IPS-18c (cell line): ENCODE measurements at regions not wholly inside any gene's neighbourhood (a gene's known extent, or its start where the extent isn't known, plus 50 kb on each side); places are given as distances from the start of the nearest gene placed in this dataset.

Experiments used
- H3K4me3 ChIP-seq: 2 replicates; pipeline ENCODE4 v1.7.0; 2013; ENCODE audit warnings: low read depth, mild to moderate bottlenecking, low read length, moderate library complexity; ENCODE audit not compliant: insufficient read depth
- H3K9me3 ChIP-seq: one replicate; pipeline ENCODE4 v1.6.1; 2013; ENCODE audit warnings: mild to moderate bottlenecking, low read length, moderate library complexity; ENCODE audit not compliant: control insufficient read depth, insufficient read depth

DNA sequence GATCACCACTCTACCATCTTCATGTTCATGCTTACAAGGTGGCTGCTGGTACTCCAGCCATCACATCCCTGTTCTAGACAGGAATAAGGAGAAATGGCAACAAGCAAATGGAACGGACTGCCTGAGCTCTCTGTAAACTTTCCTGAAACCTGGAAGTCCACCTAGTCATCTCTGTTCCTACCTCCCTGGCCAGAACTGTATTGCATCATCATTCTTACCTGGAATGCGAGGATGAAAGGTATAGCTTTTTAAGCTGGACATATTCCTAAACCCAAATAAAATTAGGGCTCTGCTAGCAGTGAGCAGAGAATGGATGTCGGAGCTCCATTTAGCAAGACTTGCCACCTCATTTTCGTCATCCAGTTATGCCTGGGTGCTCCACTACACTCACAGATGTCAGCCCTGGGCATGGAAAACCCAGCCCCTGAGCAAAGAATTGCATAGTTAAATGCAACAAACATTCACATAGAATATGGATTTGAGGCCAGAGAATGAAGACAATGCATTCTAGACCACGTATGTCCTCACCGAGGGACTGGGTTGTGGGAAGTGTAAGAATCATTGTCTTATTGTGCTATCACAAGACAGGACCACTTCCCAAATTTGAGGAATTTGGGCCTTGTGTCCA, 214.3 kb upstream of the CDYL start:
- H3K9me3 ChIP-seq: no peaks in the 10 kb centered on the region
- H3K4me3 ChIP-seq: no peak overlapping the region

DNA sequence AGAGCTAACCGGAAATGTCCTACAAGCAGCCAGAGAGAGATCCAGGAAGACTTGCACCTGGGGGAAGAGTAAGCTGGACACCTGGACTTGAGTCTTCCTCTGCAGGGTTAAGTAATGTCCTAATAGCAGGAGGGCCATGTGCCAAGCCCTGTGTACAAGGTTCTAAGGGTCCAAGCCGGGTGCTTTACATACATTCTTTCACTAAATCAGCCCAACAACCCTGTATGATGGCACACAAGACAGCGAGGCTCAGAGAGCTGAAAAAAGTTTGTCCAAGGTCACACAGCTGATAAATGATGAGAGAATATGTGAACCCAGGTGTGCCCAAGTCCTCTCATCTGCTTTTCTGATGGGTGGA, 215.1 kb upstream of the CDYL start:
- no peaks in the 10 kb centered on the region for H3K9me3 ChIP-seq
- no peak overlapping the region for H3K4me3 ChIP-seq

DNA sequence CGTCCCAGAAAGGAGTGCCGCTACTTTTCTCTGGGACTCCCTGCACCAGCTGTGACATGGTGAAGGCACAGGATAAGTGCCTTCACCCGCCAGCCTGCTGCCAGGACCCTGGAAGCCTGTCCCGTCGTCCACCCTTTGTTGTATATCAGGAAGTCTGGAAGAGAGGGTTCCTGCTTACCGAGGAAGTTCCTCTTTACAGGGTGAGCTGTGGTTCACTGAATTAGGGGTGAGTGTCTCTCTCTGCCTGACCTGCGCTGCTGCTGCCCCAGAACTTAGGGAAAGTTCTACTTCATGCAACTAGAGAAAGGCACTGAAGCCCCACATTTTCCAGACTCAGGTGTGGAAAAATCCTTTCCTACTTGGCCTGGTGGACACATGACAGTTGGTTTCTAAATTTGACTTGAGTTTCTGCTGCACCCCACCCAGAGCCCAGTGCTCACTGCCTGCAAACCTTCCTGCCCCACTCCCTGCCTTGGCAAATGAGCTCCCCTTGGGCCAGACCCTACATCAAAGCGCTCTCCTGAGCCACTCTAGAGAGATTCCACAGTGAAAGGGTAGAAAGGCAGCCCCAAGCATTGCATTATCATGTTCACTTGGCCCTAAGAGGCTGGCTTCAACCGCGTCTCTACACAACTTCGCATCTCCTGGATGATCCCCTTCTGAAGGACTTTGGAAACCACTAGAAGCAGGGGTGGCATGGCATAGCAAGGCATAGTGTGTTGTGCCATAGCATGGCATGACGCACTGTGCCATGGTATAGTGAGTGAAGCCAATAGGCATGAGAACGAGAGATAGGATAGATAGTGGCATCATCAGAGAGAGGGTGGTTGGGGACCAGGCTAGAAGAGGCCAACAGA, 215.8 kb upstream of the CDYL start:
- Histone ChIP-seq H3K4me3 (no peak overlapping the region), H3K9me3 (no peaks in the 10 kb centered on the region)

DNA sequence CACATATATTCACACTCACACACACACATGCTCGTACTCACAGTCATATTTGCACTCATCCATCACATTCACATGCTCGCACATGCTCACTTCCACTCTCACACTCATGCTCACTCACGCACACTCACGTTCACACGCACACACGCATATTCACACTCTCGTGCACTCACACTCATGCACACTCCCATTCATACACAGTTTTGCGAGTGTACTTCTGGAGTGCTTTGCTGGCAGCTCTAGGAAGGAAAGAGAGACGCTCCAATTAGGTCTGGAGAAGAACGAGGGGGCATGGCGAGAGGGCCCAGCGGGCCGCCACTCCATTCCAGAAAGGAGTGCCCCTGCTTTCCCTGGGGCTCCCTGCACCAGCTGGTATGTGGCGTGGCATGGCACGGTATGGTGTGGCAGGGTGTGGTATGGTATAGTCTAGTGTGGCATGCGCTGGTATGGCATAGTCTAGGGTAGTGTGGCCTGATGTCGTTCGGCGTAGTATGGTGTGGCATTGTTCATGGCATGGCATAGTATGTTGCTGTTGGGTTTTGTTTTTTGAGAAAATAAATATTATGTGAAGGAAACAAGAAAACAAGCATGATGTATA, 216.8 kb upstream of the CDYL start:
- Histone ChIP-seq H3K4me3 (no peak overlapping the region), H3K9me3 (no peaks in the 10 kb centered on the region)

DNA sequence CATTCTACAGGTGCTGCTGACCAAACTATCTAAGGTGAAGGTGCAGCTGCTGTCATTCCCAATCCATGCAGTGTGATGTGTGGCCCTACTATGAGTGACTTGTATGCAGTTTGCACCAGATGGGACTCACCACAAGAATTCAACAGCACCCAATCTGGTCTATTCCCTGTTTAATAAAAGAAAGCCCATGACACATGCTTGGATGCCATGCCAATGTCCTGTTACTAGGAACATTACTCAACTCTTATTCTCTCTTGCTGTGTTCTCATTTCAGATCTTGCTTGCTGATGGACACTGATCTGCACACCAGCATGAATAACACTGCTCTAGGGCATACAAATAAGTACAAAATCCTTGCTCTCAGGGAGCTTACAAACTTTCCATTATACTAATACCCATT, 221.6 kb upstream of the CDYL start:
- H3K4me3 ChIP-seq: no peak overlapping the region
- peaks cover 3% of the 10 kb centered on the region for H3K9me3 ChIP-seq

DNA sequence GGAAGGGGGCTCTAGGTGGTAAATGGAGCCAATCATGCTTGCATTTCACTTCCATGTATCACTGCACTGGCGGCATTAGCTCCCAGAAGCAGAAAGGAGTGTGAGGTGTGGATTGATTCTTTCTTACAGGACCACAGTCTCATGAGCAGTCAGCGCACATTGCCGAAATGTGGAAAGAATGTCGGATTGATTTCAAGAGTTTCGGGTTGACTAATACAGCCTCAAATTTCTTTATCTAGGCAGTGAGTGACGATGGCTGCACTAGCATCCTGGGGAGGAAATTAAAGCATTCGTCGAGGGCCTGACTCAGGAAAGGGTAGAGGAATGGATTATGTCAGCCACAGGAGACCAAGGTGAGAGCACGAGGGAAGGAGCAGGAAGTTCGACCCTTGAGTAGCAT, 222.8 kb upstream of the CDYL start:
- Histone ChIP-seq H3K4me3 (no peak overlapping the region), H3K9me3 (peaks cover 3% of the 10 kb centered on the region)

DNA sequence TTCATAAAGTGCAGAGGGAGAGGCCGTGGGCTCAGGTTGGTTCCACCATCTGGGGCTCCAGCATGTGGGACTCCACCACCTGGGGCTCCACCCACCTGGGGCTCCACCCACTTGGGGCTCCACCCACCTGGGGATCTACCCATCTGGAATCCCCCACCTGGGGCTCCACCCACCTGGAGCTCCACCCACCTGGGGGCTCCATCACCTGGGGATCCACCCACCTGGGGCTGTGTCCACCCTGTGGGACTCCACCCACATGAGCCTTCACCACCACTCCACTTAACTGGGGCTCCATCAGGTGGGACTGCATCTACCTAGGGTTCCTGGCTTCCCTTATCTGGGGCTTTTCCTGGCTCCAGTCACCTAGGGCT, 226.0 kb upstream of the CDYL start:
- Histone ChIP-seq H3K9me3 (peaks cover 3% of the 10 kb centered on the region), H3K4me3 (no peak overlapping the region)

DNA sequence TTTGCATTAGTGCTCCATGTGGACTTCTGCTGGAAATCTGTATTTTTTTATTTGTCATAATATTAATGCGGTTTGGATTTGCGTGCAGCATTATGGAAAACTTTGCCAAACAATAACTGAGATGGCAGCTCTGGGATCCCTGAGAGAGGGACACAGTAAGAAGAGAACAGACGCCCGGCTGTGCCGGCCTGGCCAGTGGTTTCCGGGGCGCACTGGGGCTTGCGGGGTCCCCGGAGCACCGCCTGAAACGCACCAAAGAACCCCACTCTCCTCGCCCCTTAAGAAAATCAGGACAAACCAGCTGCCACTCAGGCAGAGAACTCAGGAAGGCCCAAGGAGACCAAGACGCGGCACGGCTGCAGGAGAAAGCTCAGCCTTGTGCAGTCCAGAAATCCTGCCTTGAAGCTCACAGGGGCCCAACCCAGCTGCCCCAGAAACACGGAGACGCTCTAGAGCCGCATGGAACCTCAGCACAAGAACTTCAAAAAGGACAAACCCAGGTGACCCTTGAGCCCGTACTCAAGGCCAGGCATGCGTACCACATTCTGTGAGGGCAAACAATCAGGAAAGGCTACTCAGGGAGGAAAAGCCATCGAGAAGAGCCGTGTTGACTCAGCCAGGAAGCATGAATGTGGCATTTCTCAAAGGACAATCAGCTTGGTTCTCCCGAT, 226.5 kb upstream of the CDYL start:
- peaks cover 3% of the 10 kb centered on the region for H3K9me3 ChIP-seq
- no peak overlapping the region for H3K4me3 ChIP-seq

DNA sequence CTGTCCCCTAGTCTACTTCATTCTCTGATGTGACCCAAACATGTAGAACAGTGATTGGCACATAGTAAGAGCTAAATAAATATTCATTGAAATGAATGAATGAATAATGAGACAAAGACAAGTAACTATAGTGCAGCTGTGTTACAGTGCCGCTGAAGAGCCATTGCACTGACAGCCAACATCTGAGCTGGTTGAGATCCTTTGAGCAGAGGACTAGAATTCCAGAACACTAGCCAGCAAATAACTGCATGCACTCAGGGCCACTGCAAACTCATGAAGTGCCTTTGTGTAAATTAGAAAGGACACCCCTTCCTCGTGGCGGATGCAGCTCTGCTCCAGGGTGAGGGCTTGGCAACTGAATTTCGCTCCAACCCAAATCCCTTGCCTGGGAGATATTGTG, 230.3 kb upstream of the CDYL start:
- H3K4me3 ChIP-seq: no peak overlapping the region
- peaks cover 3% of the 10 kb centered on the region for H3K9me3 ChIP-seq

DNA sequence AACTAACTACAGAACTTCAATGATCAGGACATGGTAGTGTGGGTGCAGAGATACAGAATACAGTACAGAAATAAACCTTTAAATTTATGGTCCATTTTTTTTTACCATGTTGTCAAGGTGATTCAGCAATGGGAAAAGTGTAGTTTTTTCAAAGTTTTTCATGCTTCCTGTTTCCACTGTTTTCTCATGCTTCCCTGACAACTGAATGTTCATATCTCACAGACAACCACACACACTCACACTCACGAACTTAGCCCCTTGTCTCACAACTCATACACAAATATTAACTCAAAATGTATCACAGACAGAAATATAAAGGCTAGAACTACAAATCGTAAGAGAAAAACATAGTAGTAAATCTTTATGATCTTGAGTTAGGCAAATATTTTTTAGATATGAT, 232.6 kb upstream of the CDYL start:
- Histone ChIP-seq H3K4me3 (no peak overlapping the region), H3K9me3 (no peaks in the 10 kb centered on the region)

DNA sequence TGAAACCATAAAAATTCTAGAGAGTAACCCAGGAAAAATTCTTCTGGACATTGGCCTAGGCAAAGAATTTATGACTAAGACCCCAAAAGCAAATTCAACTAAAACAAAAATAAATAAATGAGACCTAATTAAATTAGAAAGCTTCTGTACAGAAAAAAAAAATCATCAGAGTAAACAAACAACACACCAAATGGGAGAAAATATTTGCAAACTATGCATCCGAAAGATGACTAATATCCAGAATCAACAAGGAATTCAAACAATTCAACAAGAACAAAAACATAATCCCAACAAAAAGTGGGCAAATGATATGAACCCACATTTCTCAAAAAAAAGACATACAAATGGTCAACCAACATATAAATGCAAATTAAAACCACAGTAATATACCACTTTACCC, 242.6 kb upstream of the CDYL start:
- H3K4me3 ChIP-seq: no peak overlapping the region
- H3K9me3 ChIP-seq: no peaks in the 10 kb centered on the region

DNA sequence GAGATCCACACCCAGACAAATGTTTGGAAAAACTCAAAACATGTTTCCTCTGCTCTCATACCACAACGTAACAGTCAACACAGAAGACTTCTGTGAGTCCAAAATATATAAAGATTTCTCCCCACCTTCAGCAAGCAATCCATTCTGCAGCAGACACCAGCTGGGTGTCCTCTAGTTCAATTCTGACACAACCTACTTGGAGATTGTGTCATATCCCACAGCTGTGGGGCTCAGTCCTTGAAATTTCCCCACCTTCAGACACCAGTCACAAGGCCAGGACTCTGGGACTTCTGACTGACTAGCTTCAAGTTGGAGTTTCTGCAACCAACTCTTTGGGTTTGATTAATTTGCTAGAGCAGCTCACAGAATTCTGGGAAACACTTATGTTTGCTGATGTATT, 244.8 kb upstream of the CDYL start:
- H3K4me3 ChIP-seq: no peak overlapping the region

DNA sequence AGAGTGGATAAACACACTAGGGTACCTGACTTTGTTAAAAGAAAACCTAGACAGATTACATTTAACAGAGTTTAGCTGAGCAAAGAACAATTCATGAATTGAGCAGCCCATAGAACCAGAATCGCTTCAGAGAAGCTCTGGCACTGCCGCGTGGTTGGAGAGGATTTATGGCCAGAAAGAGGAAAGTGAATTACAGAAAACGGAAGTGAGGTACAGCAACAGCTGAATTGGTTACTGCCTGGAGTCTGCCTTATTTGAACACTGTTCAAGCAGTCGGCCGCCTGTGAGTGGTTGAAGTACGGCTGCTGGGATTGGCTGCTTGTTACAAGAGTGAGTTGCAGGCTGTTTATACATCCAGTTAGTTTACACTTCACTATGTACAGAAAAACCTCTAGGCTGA, 253.8 kb upstream of the CDYL start:
- no peak overlapping the region for H3K4me3 ChIP-seq
- H3K9me3 ChIP-seq: no peaks in the 10 kb centered on the region

More for the DNA sequence above, 244.8 kb upstream of the CDYL start:
- no peaks in the 10 kb centered on the region for H3K9me3 ChIP-seq

DNA sequence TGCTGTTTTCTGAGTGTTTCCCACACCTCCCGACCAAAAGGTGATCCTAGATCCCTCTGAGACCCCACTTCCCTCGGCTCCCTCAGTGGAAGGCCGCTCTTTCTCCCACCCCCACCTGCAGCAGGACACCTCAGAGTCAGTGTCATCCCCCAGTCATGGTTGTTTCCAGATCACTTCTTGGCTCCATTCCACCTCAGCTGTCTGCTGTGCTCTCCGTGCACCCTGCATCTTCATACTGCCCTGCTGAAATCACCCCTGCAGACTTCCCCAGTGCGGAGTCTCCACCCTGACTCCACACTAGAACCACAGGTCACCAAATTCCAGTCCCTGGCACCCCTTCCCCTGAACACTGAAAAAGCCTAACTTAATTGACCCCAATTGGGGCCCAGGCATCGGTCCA, 255.1 kb upstream of the CDYL start:
- Histone ChIP-seq H3K9me3 (no peaks in the 10 kb centered on the region), H3K4me3 (no peak overlapping the region)

DNA sequence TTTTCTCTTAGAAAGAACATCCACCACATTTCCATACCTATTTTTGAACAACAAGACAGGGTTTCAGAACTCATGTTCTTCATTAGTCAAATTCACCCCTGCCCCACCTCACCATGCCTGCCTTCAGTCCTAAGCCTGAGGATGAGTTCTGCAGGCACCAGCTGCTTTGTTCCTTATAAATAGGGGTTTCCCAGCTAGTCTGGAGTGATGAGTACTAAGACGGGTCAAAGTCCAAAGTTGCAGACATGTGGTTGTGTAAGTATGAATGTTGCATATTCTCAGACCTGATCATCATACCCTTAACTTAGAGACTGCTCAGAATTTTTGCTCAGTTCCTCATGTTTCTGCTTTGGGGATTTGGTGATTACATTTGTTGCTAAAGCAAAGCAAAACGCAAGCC, 257.7 kb upstream of the CDYL start:
- Histone ChIP-seq H3K9me3 (no peaks in the 10 kb centered on the region), H3K4me3 (no peak overlapping the region)

DNA sequence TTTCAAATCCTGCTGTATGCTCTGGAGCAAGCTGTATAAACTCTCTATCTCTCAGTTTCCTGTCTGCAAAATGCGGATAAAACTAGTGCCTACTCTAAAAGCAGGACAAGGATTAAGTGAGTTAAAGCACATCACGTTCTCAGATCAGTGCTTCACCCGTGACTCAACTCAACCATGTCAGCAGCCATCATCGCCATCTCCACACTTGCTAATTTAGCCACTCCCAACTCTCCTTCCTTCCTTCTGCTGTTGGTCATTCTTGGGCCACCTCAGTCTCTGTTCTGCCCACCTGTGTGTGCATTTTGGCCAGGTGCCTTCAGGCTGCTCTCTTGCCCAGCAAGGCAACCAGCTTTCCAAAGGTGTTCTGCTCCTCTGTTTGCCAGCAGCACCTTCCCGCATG, 260.0 kb upstream of the CDYL start:
- Histone ChIP-seq H3K9me3 (no peaks in the 10 kb centered on the region), H3K4me3 (no peak overlapping the region)

DNA sequence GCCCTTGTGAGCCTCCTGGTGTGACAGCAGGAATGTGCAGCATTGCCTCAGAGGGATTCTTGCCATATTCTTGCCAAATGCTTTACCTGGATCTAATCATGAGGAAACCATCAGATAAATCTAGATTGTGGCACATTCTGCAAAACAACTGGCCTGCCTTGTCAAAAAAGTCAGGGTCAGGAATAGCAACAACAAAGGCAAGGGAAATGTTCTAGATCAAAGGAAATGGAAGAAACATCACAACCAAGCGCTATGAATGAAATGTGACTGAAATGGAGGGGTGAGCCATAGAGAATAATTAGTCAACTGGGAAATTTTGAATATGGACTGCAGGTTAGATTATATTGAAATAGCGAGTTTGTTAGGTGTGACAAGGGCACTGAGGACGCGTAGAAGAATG, 262.6 kb upstream of the CDYL start:
- H3K4me3 ChIP-seq: no peak overlapping the region
- no peaks in the 10 kb centered on the region for H3K9me3 ChIP-seq

DNA sequence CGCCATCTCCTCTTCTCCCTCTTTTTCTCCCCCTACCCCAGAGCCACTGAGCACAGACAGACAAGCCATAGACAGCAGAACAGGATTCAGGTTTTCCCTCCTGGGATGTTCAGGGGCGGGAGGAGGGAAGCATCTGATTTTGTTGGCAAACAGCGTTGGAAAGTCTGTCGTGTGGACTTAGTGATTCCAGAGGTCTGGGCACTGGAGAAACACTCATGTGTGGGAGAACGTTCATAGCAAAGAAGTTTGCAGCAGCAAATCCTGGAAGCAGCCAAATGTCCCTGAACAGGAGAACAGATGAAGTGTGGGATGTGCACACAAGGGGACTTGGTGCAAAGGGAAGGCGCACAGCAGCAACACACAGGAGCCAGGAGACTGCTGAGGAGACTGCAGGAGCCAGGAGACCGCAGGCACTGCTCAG, 264.1 kb upstream of the CDYL start:
- H3K4me3 ChIP-seq: no peak overlapping the region
- H3K9me3 ChIP-seq: no peaks in the 10 kb centered on the region
